ENCODE measurements at regions not wholly inside any gene's neighbourhood (a gene's known extent, or its start where the extent isn't known, plus 50 kb on each side); places are given as distances from the start of the nearest gene placed in this dataset.
A peak's percentile ranks its signal among the peaks of the same experiment; 100 is the strongest.

DNA sequence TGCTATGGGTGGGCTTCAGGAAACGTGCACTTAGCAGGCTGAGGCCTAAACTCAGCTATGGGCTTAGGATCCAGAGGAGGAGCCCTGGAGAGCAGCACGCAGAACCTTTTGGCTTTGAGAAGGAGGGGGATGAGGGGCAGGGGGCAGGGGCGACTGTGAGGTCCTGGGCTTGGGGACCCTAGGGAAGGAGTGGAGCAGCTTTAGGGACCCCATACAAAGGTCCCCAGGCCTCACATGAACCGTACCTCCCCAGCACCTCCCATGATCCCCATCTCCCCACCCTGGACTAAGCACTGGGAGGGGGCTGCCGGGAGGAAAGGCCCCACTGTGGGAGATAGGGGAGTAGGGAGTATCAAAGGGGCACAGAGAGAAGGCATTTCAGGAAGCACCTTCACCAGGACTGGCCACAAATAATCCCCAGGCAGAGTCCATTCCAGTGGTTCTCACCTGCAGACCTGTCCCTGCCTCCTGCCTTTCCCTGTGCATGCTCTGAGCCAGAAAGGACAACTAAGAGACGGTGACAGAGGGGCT is 62.0 kb upstream of the KLF13 start:
- no peak for DNase-seq

DNA sequence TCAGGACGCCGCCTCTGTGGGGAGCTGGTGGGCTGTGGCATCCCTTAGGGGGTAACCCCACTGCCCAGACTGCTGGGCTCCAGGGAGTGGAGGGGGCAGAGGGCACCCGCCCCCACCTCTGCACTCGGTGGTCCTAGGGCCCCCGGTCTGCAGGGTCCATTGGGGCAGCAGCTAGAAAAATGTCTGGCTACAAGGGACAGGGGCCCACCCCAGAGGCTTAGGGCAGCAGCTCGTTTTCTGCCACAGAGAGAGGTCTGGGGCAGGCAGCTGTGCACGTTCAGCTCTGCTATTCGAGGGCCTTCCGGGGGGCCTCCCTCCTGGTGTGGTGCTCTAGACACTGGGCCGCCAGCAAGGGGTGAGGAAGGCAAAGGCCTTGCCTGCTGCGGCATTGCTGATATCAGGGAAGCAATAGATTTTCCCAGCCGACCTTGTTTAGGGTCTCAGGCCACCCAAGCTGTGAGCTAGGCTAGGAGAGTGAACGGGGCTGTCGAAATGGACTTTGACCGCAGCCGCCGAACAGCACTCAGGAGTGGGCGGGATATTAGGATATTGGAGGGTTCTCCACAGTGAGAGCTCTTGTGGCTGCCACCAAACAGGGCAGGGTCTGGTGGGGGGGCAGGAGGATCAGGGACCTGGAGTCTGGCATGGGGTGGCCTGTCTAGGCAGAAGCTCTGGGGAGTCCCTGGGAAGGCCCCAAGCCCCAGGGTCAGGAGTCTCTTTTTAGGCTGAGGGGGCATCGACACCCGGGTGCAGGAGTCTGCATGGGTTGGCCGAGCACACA is 61.4 kb upstream of the KLF13 start:
- DNase-seq, result no peak

DNA sequence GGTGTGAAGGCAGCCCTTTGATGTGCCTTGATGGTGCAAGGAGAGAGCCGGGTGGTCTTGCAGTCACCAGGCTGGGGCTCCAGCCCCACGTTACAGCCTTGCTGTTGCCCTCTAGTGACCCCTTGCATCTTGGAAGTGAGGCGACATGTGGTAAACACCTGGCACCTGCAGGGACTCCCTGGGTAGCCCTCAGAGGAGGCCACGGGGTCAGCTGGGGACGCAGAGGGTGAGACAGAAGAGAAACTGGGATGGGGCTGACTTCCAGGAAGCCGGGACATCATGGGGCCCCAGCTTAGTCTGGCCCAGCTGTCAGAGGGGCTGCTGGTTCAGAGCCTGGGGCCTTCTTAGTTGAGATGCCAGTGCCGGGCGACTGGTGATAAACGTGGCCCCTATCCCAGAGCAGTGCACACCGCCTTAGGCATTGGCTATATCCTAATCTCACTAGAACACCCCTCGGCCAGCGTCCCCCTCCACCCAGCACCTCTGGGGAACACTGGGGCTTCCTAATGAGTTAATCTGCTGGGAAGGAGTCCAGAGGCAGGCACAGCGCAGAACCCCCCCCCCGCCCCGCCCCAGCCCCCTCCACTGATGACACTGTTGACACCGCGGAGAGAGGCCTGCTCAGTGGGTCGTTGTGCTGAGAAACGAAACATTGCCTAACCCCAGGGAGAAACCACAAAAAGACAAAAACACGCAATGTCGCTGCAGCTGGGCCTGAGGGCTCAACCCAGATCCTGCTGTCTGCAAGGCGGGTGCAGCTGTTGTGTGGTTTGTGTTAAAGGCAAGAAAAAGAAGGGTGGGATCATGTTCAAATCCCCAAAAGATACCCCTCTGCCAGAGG is 60.5 kb upstream of the KLF13 start:
- DNase-seq, result no peak

DNA sequence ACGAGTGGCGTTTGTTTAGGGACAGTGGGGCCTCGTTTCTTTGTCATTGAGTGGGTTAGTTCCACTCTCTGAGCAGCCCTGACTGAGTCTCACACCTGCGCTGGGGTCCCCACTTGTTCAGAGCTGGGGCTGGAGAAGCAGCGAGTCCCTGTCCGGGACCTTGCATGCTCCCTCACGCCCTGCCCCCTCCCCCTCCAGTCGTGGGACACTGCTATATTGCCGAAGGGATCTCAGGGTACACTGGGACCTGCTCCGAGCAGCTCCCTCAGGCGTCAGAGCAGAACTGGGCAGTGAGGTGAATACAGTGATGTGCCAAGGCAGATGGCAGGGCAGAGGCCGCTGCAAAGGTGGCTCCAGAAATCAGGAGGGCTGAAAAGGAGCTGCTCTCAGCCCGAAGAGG is 59.9 kb upstream of the KLF13 start:
- DNase-seq, result no peak

DNA sequence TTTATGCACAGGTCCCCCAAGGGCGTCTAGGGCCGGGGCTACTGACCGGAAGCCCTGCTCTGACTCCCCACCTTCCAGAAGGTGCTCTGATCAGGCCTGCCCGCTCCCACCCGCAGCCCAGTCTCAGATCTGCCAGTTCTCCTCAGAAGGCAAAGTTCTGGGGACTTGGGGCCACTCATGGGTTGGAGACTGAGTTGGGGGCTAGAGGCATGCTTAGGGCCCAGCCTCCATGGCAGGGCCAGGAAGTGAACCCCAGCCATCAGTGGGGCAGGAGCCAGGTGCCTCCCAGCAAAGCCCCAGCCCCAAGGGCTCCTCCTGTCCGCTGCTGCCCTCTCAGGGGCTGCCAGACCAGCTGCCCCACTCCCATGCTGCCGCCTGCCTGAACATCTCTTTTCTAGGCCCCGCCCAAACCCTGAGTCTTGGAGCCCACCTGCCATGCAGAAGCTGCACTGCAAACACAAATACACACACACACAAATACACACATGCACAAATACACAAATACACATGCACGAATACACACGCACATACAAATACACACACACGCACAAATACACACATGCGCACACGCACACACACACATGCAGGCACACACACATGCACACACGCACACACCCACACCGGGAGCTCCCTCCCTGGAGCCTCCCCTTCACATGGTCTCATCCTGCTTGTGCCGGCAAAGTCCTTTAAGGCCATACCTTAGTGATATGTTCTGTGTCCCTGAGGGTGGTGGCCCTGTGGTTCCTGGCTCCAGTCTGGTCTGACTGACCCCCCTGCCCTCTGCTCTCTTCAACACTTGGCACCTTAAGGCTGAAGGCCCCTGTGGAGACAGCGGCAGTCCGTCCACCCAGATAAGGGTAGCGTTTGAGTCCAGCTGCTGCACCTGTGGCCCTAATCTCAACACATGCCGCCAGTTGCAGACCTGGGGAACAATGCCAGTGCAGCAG is 59.2 kb upstream of the KLF13 start:
- no peak for DNase-seq

DNA sequence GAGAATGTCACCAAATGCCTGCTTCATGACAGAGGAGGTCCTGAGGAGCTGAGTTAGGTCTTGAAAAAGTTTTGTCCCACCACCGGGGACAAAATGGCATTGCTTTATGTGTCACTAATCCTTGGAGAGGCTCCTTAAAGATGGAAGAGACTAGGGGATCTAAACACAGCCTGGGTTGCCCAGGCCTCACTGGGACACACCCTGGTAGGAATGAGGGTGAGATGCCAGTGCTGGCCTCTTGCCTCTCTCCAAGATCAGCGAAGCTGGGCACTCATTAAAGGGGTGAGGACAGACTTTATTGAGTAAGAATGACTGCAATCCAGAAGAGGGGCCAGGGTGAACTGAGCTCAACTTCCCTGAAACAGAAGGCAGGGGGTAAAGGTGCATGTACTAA is 58.5 kb upstream of the KLF13 start:
- DNase-seq, result no peak

DNA sequence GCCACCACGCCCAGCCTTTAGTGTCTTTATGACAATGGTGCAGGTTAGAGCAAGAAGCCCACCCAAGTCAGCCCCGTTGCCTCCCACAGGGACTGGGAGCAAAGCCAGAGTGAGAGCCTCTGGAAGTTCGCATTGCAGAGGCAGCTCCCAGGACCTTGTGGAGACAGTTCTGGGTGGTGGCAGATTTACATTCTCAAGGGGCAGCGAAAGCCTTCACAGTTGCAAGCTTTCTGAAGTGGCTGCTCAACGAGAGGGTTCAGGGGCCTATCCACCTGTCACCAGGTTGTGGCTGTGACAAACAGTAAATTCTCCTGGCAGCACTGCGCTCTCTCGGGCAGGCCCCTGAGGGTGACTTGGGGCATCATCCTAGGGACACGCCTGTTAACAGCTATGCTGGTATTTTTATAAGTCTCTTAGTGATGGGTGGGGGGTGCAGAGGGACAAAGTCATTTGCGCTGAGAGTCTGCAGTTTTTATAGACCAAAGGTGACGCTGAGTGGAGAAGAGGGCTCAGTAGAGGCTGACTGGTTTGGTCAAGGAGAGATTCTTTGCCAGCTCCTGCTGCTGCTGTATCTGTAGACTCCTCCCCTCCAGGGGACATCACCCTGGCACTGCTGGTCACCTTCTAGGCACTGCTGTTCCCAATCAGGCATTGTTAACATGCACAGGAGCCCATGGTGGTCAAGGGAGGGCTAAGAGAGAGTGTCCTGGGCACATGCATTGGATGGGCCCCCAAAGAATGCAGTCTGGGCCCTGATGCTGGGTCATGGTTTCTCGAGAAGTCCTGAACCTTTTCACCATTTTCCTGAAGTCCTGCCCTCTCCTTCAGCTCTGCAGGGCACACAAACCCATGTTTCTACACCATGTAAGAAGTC is 57.5 kb upstream of the KLF13 start:
- no peak for DNase-seq

DNA sequence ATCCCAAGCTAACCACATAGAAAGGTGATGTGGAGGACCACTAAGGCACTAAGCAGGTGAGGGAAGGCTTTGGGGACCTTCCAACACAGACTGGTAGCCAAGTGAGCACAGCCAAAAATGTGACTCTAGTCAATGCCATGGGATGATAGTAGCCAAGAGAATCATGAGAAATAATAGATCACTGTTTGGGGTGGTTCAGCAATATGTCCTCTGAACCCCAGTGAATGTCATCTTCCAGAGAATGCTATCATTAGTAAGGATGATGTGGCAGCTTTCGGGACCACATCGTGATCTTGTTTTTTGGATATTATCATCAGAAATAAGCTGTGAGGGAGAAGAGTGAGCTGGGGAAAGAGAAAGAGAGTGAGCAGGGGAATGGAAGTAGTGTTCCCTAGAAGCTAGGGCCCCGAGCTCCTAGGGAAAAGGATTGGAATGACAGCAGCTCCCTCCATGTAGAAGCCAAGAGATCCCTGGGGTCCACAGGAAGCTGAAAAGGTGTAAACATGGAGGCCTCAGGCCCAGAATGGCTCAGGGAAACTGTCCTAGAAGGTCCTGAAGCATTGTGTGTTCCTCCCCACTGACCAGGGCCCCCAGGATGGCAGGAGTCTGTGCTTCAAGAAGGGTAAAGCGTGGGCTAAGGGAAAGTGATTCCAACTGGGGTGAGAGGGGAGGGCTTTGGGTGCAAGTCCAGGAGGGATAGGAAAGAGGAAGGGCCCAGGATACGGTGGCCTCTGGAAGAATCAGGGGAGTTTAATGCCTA is 56.6 kb upstream of the KLF13 start:
- DNase-seq, result no peak

DNA sequence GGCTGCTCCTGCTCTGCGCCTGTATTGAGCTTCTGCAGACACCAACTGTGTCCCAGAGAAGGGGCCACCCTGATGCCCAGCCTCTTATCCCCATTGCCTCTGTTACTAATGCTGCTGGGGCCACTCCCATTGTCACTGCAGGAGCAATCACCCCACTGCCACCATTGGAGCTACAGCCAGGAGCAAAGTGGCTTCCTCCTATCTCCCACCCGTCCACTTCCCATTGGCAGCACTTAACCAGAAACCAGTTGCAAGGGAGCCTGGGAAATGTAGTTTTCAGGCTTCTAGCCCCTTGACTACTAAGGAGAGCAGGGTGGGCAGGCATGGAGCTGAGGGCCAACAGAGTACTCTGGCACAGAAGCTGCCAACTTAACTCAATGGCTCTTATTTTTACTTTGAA is 55.9 kb upstream of the KLF13 start:
- DNase-seq, result no peak

DNA sequence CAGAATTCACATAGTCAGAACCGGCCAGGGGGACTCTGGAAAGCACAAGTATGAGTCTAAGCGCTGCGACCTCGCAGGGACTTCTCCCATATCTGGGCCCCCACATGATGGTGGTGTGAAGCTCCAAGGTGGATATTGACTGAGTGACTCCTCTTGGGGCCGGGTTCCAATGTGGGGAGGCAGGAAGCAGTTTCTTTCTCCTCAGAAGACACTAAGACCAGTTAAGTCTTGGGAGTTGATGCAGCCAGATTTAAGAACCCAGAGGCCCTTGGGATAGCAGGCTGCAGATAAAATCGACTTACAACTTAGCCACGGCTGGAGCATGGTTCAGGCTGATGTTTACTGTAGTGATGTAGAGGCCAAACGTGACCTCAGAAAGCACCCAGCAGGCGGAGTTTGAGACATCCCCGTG is 55.4 kb upstream of the KLF13 start:
- no peak for DNase-seq

DNA sequence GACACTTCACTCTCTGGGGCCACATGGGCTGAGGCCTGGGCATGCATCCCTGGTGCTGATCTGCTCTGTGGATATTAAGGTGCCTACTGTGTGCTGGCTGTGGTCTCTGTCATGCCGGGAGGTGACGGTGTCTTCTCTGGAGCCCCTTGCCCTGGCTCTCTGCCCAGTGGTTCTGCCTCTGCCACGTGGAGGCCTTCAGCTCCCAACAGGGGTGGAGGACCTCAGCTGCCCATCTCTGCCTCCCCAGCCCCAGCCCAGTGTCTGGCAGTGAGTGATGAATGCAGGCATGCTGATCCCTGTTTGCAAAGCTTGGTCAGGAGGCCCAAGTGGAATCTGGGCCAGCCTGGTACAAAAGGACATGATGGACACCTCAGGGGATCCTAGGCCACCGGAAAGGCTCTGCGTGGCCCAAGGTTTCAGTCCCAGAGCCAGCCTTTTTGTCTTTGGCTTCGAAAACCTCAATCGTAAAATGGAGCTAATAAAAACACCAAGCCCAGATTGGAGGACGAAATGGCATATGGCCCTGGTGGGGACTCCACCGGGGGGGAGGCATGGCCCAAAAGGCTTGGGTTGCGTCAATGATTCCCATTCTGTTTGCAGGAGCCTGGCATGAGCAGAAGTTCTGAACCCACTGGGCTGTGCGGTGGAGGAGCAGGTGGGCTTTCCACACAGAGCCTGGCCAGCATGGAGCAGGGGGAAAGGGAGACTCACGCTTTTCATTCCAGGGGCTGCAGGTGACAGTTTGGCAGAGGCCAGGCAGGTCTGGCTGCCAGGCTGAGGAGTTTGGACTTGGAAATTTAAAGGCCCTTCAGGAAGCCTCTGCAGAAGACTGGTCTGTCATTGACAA is 54.7 kb upstream of the KLF13 start:
- DNase-seq, result no peak

DNA sequence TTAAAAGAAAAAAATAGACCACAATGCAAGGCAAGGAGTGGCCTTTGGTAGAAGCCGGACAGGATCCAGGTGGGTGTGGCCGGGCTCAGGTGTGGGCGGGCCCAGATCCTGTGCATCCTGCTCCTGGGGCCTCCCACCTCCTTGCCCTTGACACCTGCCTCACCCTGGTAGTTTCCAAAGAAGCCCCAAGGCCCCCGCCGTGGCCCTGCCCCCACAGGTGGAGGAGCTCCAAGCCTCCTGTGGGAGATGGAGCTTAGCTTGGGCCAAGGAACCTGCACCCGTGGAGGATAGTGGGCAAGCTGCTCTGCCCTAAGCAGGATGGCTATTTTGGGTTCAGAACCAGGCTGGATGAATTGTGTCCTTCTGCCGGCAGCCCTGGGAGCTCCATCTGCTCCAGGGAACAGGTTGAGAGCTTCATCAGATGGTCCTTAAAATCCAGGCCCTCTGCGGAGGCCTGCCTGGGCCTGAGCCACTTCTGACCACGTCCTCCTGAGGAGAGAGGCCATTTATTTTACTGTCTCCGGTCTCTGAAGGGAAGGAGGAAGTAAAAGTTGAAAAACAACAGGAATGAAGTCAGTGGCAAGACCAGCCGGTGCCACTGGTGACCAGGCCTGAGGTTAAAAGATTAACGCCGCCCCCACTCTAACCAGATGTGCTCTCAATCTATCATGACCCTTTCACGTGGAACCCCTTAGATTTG is 53.9 kb upstream of the KLF13 start:
- no peak for DNase-seq

DNA sequence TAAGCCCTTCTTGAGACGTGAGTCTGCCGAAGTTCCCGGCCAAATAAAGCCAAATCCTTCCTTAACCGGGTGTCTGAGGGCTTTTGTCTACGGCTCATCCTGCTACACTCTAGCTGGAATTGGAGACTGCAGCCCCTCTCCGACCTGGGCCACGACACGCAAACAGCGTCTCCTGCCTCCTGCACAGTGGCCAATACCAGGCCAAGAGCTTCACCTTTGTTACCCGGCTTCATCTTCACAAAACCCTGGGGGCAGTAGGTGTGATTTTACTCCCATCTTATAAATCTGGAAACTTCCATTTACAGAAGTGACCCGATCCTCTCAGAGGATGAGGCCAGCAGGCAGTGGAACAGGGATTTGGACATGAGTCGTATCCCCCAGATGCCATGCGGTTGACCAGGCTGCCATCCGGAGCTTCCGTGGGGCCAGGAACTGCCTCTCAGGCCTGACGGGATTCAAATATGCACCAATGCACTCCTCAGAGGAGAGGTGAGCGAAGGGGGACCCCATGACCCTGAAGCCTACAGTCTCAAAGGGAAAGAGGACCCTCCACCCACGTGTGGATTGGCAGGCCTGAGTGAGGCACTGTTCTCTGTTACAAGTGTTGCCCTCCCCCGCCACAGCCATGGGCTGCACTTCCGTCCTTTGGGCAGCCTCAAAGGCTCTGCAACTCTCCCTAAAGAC is 53.2 kb upstream of the KLF13 start:
- no peak for DNase-seq

DNA sequence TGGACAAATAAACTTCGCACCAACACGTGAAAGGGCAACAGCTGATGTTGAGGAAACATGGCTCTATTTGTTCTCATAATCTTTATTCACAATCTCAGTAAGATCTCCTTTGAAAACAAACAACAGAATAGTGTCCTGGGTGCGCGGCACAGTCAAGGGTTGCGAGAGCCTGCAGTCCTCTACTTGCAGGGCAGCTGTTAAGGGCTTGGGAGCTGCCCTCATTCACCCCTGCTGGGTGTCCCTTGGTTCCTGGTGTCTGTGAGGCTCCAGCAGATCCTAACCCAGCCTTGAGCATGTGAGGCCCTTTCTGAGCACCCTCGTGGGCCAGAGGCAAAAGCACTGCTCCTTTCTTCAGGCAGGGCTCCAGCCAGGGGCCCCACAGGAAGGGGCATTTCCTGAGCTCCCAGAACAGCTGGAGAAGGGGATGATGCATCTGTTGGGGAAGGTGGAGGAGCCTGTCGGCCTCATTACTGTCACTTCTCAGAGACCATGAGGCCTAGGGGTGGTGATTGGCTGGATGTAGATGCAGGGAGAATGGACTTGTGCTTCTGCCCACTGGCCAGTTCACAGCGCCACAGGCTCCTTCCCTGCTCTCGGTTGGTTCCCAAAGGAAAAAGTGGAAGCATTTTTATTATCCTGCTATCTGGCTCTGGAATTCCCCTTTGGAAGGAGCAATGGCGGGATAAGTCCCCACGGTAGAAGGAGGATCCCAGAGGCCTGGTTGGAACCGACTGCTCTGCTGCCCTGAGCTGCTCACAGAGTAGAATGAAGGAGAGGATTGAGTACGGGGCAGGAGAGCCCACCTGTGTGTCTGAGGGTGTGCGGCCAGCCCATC is 51.9 kb upstream of the KLF13 start:
- DNase-seq, result no peak

DNA sequence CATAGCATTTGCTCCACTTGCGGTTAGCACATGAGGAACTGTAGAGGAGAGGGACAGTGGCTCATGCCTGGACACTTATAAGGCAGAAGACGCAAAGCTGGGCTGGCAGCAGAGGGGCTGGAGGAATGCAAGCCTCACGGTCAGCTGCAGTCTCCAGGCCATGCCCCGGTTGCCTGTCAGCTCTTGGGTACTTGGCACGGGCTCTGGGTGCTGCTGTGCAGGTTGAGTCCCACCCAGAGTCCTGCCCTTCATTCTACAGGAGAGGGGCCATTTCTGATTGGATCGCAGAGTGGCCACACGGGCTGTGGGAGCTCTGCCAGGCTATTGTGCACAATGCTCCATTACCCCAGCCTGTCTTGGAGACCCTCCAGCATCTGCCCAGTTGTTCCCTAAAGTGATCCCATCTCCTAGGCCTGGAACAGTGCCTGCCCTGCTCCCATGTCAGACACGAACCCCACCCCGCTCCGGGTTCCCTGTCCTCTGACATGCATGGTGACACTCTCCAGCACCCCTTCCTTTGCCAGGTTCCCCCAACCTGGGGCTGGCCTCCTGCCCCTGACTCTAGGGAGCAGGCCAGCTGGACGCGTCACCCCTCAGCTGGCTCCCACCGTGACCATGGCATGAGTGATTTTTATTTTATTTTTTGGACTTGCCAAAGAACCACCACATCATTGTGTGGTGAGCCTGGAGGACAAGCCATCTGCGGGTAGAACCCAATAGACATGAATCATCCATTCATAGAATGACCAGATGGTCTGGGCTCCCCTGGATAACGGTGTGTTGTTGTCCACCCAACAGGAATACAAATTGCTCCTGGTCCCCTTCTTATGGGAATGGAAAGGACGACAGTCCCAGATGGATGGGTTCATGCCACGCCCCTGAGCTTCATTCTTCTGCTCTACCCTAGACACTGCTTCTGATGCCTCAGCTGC is 51.0 kb upstream of the KLF13 start:
- DNase-seq, result no peak

DNA sequence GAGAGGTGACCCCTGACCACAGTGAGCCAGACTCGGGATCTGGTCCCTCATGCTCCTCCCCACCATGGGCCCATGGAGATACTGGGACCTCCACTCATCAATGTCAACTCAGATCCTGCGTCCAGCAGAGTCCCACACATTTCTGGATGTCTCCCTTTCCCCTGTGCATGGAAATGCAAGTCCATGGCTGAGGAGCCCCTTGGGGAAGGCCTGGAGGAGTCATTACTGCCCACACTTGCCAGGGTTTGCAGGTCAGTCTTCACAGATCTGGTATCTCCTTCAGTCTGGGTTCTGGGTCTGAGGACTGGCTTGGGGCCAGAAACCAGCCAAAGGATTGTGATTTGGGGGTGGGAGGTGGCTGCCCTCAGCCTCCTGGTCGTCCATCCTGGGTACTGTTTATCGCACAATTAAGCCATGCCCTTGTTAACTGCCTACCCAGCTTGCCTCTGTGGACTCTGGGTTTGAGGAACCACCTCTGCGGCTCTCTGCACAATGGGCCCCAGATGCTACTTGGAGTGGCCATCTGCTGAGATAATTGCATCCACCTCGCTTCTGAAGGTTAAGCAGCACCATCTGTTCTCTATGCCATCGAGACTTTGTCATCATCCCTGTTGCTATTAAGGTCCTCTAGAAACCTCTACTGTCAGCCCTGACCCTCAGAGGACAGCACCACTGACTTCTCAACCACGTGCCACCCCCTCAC is 49.9 kb upstream of the KLF13 start:
- DNase-seq, result peak; percentile 60

Measured in NCI-H1694 treated with DMSO at 0.1 percent for 48 hours (cell line).